ENCODE measurements at regions not wholly inside any gene's neighbourhood (a gene's known extent, or its start where the extent isn't known, plus 50 kb on each side); places are given as distances from the start of the nearest gene placed in this dataset.

DNA sequence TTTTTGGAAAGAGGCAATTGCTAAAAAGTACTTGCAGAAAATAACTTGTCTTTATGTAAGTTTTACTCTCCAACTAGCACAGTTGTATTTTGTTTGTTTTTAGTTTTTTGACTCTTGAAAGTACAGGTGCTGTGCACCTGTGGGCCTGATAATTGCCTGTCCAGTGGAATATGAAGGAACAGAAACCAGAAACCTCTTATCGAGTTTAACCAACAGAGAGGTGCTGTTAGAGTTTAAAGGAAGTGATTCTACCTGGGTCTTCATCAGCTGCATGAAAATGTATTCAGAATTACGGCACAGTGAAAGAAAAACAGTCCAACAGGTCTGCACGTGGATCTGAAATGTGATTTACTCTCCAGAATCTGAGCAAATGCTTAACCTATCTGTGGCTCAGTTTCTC, 326.6 kb upstream of the POM121L12 start:
- CTCF ChIA-PET = no interaction called here
- no peak overlapping the region for H3K4me3 ChIP-seq (ENCODE audit: low read depth, low read length)
- TF ChIP-seq, protein P1, sequence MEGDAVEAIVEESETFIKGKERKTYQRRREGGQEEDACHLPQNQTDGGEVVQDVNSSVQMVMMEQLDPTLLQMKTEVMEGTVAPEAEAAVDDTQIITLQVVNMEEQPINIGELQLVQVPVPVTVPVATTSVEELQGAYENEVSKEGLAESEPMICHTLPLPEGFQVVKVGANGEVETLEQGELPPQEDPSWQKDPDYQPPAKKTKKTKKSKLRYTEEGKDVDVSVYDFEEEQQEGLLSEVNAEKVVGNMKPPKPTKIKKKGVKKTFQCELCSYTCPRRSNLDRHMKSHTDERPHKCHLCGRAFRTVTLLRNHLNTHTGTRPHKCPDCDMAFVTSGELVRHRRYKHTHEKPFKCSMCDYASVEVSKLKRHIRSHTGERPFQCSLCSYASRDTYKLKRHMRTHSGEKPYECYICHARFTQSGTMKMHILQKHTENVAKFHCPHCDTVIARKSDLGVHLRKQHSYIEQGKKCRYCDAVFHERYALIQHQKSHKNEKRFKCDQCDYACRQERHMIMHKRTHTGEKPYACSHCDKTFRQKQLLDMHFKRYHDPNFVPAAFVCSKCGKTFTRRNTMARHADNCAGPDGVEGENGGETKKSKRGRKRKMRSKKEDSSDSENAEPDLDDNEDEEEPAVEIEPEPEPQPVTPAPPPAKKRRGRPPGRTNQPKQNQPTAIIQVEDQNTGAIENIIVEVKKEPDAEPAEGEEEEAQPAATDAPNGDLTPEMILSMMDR (IDR thresholded peaks at IDR 0.05; ENCODE audit: insufficient read depth, low read length, missing control alignments) = no peak
- POLR2A ChIA-PET = no interaction called here
- DNase-seq (ENCODE audit: low read depth, low spot score) = no peak

DNA sequence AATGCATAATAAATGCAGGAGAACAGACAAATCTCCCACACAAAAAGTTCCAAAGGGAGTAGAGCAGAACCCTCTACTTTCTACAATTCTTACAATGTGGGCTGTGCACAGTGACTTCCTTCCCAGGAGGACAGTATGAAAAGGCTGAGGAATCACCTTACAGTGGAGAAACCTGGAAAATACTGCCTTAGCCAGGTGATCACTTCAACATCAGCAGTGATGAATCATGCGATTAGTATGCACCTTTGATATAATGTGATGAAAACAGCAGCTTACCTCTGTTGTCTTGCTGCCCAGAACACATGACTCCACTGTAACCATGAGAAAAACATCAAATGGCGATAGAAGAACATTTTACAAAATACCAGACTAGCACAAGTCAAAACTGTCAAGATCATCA, 329.7 kb upstream of the POM121L12 start:
- no peak overlapping the region for H3K4me3 ChIP-seq (ENCODE audit: low read depth, low read length)
- CTCF ChIA-PET = no interaction called here
- POLR2A ChIA-PET = no interaction called here
- TF ChIP-seq, protein P1 (IDR thresholded peaks at IDR 0.05; ENCODE audit: insufficient read depth, low read length, missing control alignments) = no peak
- DNase-seq (ENCODE audit: low read depth, low spot score) = no peak

DNA sequence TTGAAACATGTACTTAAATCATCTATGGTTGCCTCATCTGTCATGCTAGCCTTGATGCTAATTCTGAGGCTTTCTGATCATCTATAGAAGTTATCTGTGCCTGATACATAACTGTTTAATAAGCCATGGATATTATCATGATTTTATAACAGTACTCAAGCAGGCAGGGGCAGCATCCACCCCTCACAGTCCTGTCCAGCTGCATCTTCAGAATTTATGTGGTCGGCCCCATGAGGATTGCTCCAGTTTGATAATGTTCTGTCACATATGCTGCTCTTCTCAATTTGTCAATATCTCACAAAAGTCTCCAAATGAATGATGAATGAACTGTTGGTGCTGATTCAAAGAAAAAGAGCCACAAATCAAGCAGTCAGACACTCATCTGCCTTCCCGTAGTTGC, 335.1 kb upstream of the POM121L12 start:
- TF ChIP-seq, protein P1 (IDR thresholded peaks at IDR 0.05; ENCODE audit: insufficient read depth, low read length, missing control alignments) = no peak
- no peak overlapping the region for H3K4me3 ChIP-seq (ENCODE audit: low read depth, low read length)
- CTCF ChIA-PET = no interaction called here
- POLR2A ChIA-PET = no interaction called here
- DNase-seq (ENCODE audit: low read depth, low spot score) = no peak

DNA sequence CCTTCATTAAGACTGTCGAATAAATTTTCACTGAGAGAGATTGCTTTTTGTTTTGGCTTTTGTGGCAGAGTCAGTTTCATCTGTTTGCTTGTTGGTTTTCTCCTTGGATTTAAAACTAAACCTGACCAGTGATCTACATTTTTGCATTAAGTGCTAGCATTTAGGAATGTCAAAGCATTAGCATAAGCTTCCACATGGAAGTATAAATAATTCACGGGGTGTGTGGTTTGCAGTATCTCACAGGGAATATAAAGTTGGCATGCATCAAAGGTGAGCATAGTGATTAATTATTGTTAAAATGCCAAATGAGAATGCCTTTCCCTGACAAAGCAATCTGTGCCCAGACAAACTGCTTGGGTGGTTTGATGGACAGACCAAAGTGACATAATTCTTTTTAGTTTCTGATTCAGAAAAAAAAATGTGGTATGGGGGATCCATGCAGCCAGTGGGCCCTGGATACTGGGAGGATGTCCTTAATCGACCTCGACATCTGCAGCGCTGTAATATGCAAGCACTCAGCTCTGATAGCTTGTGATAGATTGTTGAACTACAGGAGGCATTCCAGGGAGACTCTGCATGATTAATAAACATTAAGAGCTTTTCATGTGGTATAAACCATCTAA, 339.3 kb upstream of the POM121L12 start:
- TF ChIP-seq, protein P1 (IDR thresholded peaks at IDR 0.05; ENCODE audit: insufficient read depth, low read length, missing control alignments) = no peak
- CTCF ChIA-PET = no interaction called here
- no peak for DNase-seq (ENCODE audit: low read depth, low spot score)
- POLR2A ChIA-PET = no interaction called here
- H3K4me3 ChIP-seq (ENCODE audit: low read depth, low read length) = no peak overlapping the region

DNA sequence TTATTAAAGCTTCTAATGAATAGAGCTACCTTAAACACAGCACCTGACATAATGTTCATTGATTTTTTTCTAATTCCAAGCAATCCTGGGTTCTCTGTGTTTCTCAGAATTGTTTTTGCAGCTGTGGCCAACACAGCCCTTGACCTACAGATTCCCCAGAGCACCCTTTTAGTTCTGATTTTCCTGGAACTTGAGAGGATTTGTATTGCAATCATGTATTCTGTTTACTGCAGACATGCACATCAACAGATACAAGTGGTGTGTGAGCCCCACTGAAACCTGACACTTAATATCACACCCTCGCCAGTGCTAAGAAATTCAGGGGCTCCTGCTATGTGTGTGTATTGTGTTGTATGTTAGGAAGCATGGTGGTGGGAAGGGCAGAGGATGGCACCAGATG, 344.2 kb upstream of the POM121L12 start:
- no peak overlapping the region for H3K4me3 ChIP-seq (ENCODE audit: low read depth, low read length)
- CTCF ChIA-PET = no interaction called here
- TF ChIP-seq, protein P1 (IDR thresholded peaks at IDR 0.05; ENCODE audit: insufficient read depth, low read length, missing control alignments) = no peak
- DNase-seq (ENCODE audit: low read depth, low spot score) = no peak
- POLR2A ChIA-PET = no interaction called here

DNA sequence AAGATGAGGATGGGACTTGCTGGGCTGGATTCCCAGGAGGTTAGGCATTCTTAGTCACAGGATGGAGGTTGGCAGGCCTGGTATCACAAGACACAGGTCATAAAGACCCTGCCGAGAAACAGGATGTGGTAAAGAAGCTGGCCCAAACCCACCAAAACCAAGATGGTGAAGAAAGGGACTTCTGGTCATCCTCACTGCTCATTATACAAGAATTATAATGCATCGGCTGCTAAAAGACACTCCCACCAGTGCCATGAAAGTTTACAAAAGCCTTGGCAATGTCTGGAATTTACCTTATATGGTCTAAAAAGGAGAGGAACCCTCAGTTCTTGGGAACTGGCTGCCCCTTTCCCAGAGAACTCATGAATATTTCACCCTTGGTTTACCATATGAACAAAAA, 345.5 kb upstream of the POM121L12 start:
- POLR2A ChIA-PET = interaction anchor here (0.6 kb wide), 1 partner anchor 1056 kb away, joined by 4 read pairs; no protein-coding TSS in a partner anchor
- DNase-seq (ENCODE audit: low read depth, low spot score) = no peak
- TF ChIP-seq, protein P1 (IDR thresholded peaks at IDR 0.05; ENCODE audit: insufficient read depth, low read length, missing control alignments) = no peak
- CTCF ChIA-PET = no interaction called here
- no peak overlapping the region for H3K4me3 ChIP-seq (ENCODE audit: low read depth, low read length)
